GM23338 (cell line): ENCODE measurements at regions not wholly inside any gene's neighbourhood (a gene's known extent, or its start where the extent isn't known, plus 50 kb on each side); places are given as distances from the start of the nearest gene placed in this dataset.

Experiments used
- CREB1 ChIP-seq: fragments of 250-450 bp; sonication (Bioruptor Pico); IDR thresholded peaks from 2 replicates; pipeline ENCODE4 v1.5.0; 2020; ENCODE audit warnings: low read depth, mild to moderate bottlenecking, moderate library complexity
- CTCF ChIP-seq, 2 experiments: fragments of 200-600 bp in 1 of 2; sonication (generic) in 1 of 2; conservative IDR thresholded peaks; 2 replicates each; pipeline versions ENCODE4 v1.5.1 to v1.6.1; 2016 to 2017; ENCODE audit warnings: antibody characterized with exemption in 2 of 2, low read depth in 2 of 2, mild to moderate bottlenecking in 2 of 2, moderate library complexity in 1 of 2
- ETS1 ChIP-seq: IDR thresholded peaks from 2 replicates; pipeline ENCODE4 v1.6.1; 2016; ENCODE audit warnings: antibody characterized with exemption
- EZH2 ChIP-seq: fragments of 200-600 bp; sonication (generic); IDR thresholded peaks from one replicate; pipeline ENCODE4 v1.8.0; 2017; ENCODE audit warnings: antibody characterized with exemption, mild to moderate bottlenecking, low read depth; ENCODE audit not compliant: unreplicated experiment
- EZH2phosphoT487 ChIP-seq: fragments of 200-600 bp; sonication (generic); IDR thresholded peaks from one replicate; pipeline ENCODE4 v1.8.1; 2018; ENCODE audit warnings: antibody characterized with exemption; ENCODE audit not compliant: unreplicated experiment
- JUNB ChIP-seq: IDR thresholded peaks from one replicate; pipeline ENCODE4 v1.6.1; 2016; ENCODE audit warnings: antibody characterized with exemption; ENCODE audit not compliant: unreplicated experiment
- NANOG ChIP-seq: IDR thresholded peaks from 2 replicates; pipeline ENCODE4 v1.6.1; 2016; ENCODE audit warnings: antibody characterized with exemption, borderline replicate concordance
- POLR2AphosphoS5 ChIP-seq: IDR thresholded peaks from 2 replicates; pipeline ENCODE4 v1.6.1; 2016; ENCODE audit warnings: antibody characterized with exemption, low read depth
- REST ChIP-seq: IDR thresholded peaks from one replicate; pipeline ENCODE4 v1.6.1; 2018; ENCODE audit warnings: antibody characterized with exemption; ENCODE audit not compliant: unreplicated experiment
- STAT1 ChIP-seq: IDR thresholded peaks from one replicate; pipeline ENCODE4 v1.6.1; 2016; ENCODE audit warnings: antibody characterized with exemption; ENCODE audit not compliant: unreplicated experiment
- ZNF114 ChIP-seq: fragments of 250-450 bp; sonication (Bioruptor Pico); IDR thresholded peaks from 2 replicates; pipeline ENCODE4 v1.5.0; 2020; ENCODE audit warnings: mild to moderate bottlenecking, moderate library complexity
- ZNF331 ChIP-seq: fragments of 250-450 bp; sonication (Bioruptor Pico); IDR thresholded peaks from 2 replicates; pipeline ENCODE4 v1.5.0; 2020; ENCODE audit warnings: low read depth, mild to moderate bottlenecking, moderate library complexity

GRCh38 chr6:11921751-11922150 is 90.4 kb upstream of the HIVEP1 start:
- TF ChIP-seq CTCF (conservative IDR thresholded peaks at IDR 0.05; ENCODE audit: low read depth in 2 of 2) (no peak), STAT1 (no peak), EZH2 (no peak), REST (no peak), NANOG (no peak), EZH2phosphoT487 (no peak), POLR2AphosphoS5 (no peak), CREB1 (CRISPR knock-in tag) (no peak), ZNF114 (no peak), JUNB (no peak), ETS1 (no peak), ZNF331 (CRISPR knock-in tag) (no peak)
